ENCODE measurements at regions not wholly inside any gene's neighbourhood (a gene's known extent, or its start where the extent isn't known, plus 50 kb on each side); places are given as distances from the start of the nearest gene placed in this dataset.
"Not testable (repeated sequence)": the region's sequence is repeated elsewhere in the genome, so short reads cannot be mapped to it uniquely, and the experiment has no call there.

DNA sequence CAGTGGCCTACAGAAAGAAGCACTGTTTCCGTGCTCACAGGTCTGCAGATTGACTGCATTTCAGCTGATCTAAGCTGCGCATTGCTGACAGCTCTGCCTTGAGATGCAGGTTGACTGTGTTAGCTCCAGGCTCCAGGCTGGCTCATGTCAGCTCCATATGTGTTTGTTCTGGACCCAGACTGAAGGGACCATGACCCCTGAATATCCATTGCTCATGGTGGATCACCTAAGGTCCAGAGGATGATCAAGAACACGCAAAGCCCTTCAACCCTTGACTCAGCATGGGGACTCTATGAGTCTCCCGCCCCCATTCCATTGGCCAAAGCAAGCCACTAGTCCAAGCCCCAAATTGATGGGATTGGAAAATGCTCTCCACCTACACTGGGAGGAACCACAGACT is 239.3 kb upstream of the C16orf82 start:
- TF ChIP-seq CTCF (conservative IDR thresholded peaks at IDR 0.05; ENCODE audit: low read depth, low read length) = no peak
- DNase-seq (ENCODE audit: low read depth) = no peak
- H3K4me3 ChIP-seq (ENCODE audit: low read depth, low read length) = no peak overlapping the region

DNA sequence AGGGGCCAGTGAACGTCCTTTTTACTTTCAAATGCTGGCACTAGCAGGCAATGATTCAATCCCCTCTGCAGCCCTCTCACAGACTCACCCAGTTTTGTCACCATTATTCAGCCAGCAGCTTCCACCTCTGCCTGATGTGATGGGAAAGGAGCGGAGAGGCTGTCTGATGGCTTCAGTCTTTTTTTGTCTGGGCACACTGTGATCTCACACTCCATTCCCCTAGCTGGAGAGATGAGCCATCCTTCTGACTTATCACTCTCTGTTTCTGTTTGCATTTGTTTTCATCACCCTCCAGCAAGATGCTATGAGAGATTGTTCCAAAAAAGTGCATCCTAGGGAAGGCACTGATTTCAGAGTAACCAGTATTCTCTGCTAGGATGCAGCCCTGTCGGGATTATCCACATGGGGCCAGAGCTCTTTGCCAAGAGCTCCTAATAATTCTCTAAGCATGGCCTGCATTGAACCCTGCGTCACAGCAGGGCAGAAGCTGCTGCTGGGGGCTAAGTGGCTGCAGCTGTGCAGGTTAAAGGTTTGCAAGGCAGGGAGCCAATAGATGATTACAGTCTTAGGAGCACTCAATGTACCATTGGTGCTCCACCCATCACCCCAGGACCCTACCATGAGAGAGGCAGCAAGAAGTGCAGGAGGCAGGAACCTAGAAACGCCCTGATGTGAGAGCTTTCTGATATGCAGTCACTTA is 236.1 kb upstream of the C16orf82 start:
- no peak overlapping the region for H3K4me3 ChIP-seq (ENCODE audit: low read depth, low read length)
- no peak for TF ChIP-seq CTCF (conservative IDR thresholded peaks at IDR 0.05; ENCODE audit: low read depth, low read length)

GRCh38 chr16:26836114-26836513 is 230.6 kb upstream of the C16orf82 start:
- not testable (repeated sequence) for DNase-seq (ENCODE audit: low read depth); H3K4me3 ChIP-seq (ENCODE audit: low read depth, low read length)

More for the DNA sequence above, 236.1 kb upstream of the C16orf82 start:
- no peak for DNase-seq (ENCODE audit: low read depth)

GRCh38 chr16:26838931-26839330 is 227.8 kb upstream of the C16orf82 start:
- no peak overlapping the region for H3K4me3 ChIP-seq (ENCODE audit: low read depth, low read length)
- no peak for TF ChIP-seq CTCF (conservative IDR thresholded peaks at IDR 0.05; ENCODE audit: low read depth, low read length)
- no peak for DNase-seq (ENCODE audit: low read depth)

DNA sequence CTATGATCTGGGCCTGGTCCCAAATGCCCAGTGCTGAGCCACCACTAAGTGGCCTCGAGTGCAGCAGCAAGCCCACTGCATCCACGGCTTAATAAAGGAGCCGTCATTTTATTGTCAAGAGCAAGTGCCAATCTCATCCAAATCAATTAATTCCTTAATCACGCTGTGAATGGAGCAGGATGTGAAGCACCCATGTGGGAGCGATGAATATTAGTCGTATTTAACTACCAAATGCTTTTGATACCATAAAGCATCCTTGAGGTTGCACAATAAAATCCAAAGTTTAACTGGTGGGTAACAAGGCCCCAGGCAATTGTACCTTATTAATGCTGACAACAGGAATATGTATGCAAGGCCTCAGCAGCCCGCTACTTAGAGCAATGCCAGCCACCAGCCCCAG is 226.0 kb upstream of the C16orf82 start:
- TF ChIP-seq CTCF (conservative IDR thresholded peaks at IDR 0.05; ENCODE audit: low read depth, low read length) = no peak
- no peak overlapping the region for H3K4me3 ChIP-seq (ENCODE audit: low read depth, low read length)
- DNase-seq (ENCODE audit: low read depth) = no peak

DNA sequence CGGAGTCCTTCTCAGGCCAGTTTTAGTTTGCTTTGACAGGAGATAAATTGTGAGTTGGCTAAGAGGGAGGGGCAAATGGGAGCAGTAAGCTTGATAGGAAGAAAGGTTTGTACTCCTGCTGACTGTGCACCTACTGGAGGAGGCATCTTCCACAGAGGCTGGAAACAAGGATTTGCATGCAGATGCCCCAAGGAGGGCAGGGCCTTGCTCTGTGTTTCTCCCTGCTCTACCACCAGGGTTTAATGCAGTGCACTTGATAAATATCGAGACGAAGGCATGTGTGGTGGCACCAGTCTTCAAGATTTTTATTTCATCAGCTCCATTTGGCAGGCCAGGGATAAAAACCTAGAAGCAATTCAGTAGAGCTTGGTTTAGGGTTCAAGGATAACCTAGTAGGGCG is 210.5 kb upstream of the C16orf82 start:
- TF ChIP-seq CTCF (conservative IDR thresholded peaks at IDR 0.05; ENCODE audit: low read depth, low read length) = no peak
- no peak for DNase-seq (ENCODE audit: low read depth)
- no peak overlapping the region for H3K4me3 ChIP-seq (ENCODE audit: low read depth, low read length)

DNA sequence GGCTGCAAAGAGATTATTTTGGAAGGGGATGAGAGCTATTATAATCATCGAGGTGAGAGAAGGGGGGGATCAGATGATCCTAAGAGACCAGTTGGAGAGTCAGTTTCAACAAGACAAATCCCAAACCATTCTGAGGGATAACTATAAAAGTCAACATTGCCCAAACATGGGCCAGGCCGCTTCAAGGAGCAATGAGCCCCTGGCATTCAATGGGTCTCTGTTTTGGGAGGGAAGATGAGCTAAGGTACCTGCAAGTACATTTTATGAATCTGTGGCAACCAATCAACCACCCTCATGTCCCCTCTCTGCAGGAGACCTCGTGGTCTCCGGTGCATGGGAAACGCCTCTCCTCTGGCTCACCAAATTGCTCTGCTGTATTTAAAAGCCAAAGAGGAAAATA is 209.9 kb upstream of the C16orf82 start:
- no peak overlapping the region for H3K4me3 ChIP-seq (ENCODE audit: low read depth, low read length)
- no peak for DNase-seq (ENCODE audit: low read depth)
- no peak for TF ChIP-seq CTCF (conservative IDR thresholded peaks at IDR 0.05; ENCODE audit: low read depth, low read length)
